ENCODE measurements at regions not wholly inside any gene's neighbourhood (a gene's known extent, or its start where the extent isn't known, plus 50 kb on each side); places are given as distances from the start of the nearest gene placed in this dataset.
A peak's percentile ranks its signal among the peaks of the same experiment; 100 is the strongest.
"Not testable (repeated sequence)": the region's sequence is repeated elsewhere in the genome, so short reads cannot be mapped to it uniquely, and the experiment has no call there.

DNA sequence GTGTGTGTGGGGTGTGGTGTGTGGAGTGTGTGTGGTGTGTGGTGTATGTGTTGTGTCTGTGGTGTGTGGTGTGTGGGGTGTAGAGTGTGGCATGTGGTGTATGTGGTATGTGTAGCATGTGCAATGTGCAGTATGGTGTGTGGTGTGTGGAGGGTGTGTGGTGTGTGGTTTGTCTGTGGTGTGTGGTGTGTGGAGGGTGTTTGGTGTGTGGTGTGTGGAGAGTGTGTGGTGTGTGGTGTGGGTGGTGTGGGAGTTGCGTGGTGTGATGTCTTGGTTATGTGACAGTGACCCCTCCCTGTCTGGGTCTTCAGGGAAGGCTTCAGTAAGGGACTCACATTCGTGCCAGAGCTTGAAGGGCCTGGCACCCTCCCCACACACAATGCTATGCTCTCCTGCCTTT lies 718.2 kb upstream of the SOX11 start:
- H3K9ac ChIP-seq (ENCODE audit: insufficient read length, low read depth): no peak overlapping the region
- H3K36me3 ChIP-seq (ENCODE audit: insufficient read depth, insufficient read length, low read length): no peaks in the 10 kb centered on the region
- H3K4me1 ChIP-seq (ENCODE audit: insufficient read depth, insufficient read length): no peaks in the 10 kb centered on the region
- no peaks in the 10 kb centered on the region for H3K27me3 ChIP-seq (ENCODE audit: insufficient read depth, insufficient read length)
- H3K9me3 ChIP-seq (ENCODE audit: insufficient read depth, low read length): no peaks in the 10 kb centered on the region
- no peak overlapping the region for H3K4me3 ChIP-seq (ENCODE audit: insufficient read length, low read depth)
- TF ChIP-seq ZNF274 (IDR thresholded peaks at IDR 0.05; ENCODE audit: low read depth, low read length): no peak
- no peak for TF ChIP-seq SUZ12 (IDR thresholded peaks at IDR 0.05; ENCODE audit: extremely low read depth, insufficient read depth, insufficient read length)
- no peak for DNase-seq (ENCODE audit: low read depth, low spot score)

DNA sequence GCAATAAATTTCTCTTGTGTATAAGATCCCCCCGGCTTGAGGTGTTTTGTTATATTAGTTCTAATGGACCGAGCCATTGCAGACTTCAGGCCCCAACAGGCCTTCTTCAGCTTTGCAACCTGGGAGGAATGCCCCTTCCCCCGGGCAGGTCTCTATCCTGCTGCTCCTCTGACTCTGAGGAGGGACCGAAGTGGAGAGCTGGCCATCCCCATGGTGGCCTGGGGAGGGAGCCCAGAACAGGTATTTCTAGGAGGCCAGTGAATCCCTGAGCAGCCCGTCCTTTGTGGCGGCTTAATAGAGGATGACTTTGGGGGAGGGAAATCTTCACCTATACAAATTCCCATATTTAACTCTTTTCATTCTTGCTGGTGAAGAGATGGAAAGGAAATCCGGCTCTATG lies 715.8 kb upstream of the SOX11 start:
- Histone ChIP-seq H3K36me3 (ENCODE audit: insufficient read depth, insufficient read length, low read length) (no peaks in the 10 kb centered on the region), H3K4me3 (ENCODE audit: insufficient read length, low read depth) (no peak overlapping the region), H3K27me3 (ENCODE audit: insufficient read depth, insufficient read length) (no peaks in the 10 kb centered on the region), H3K4me1 (ENCODE audit: insufficient read depth, insufficient read length) (no peaks in the 10 kb centered on the region), H3K9me3 (ENCODE audit: insufficient read depth, low read length) (no peaks in the 10 kb centered on the region), H3K9ac (ENCODE audit: insufficient read length, low read depth) (no peak overlapping the region)
- DNase-seq (ENCODE audit: low read depth, low spot score): no peak
- TF ChIP-seq ZNF274 (IDR thresholded peaks at IDR 0.05; ENCODE audit: low read depth, low read length): no peak
- no peak for TF ChIP-seq YY1 (IDR thresholded peaks at IDR 0.05; ENCODE audit: insufficient read depth, insufficient read length)
- no peak for TF ChIP-seq SUZ12 (IDR thresholded peaks at IDR 0.05; ENCODE audit: extremely low read depth, insufficient read depth, insufficient read length)

DNA sequence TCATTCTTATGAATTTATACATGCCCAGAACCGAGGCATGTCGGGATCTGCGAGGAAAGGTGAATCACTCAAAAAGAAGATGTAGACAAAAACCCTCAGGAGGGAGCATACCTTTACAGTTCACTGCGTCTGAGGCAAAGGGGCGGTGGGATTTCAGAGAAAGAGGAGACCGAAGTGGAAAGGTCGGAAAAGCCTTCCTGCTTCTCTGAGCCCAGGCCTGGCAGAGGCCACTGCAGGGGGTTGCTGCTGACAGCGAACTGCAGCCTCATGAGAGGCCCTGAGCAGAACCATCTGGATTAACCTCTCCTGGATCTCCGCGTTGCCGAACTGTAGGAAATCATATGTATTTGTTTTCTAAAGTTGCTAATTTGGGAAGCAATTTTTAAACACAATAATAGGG lies 713.1 kb upstream of the SOX11 start:
- H3K9ac ChIP-seq (ENCODE audit: insufficient read length, low read depth): no peak overlapping the region

DNA sequence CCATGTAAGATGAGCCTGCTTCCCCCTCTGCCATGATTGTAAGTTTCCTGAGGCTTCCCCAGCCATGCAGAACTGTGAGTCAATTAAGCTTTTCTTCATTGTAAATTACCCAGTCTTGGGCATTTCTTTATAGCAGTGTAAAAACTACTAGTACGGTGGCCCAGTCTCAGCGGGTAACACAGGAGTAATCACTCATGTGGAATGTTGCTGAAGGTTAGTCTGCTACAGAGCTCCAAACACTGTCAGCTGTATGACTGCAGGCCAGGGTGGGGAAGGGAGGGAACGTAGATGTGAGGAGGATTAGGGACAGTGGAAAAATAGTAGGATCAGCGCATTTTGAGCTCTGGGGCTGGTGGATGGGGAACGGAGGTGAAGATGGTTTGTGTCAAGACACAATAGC lies 711.2 kb upstream of the SOX11 start:
- Histone ChIP-seq H3K9me3 (ENCODE audit: insufficient read depth, low read length) (no peaks in the 10 kb centered on the region; the same call in 1 of the 2 replicates), H3K4me1 (ENCODE audit: insufficient read depth, insufficient read length) (no peaks in the 10 kb centered on the region), H3K36me3 (ENCODE audit: insufficient read depth, insufficient read length, low read length) (no peaks in the 10 kb centered on the region), H3K9ac (ENCODE audit: insufficient read length, low read depth) (no peak overlapping the region), H3K4me3 (ENCODE audit: insufficient read length, low read depth) (no peak overlapping the region), H3K27me3 (ENCODE audit: insufficient read depth, insufficient read length) (no peaks in the 10 kb centered on the region)
- DNase-seq (ENCODE audit: low read depth, low spot score): no peak
- TF ChIP-seq SUZ12 (IDR thresholded peaks at IDR 0.05; ENCODE audit: extremely low read depth, insufficient read depth, insufficient read length) (no peak), YY1 (IDR thresholded peaks at IDR 0.05; ENCODE audit: insufficient read depth, insufficient read length) (no peak), ZNF274 (IDR thresholded peaks at IDR 0.05; ENCODE audit: low read depth, low read length) (no peak)

More for the DNA sequence above, 713.1 kb upstream of the SOX11 start:
- TF ChIP-seq YY1 (IDR thresholded peaks at IDR 0.05; ENCODE audit: insufficient read depth, insufficient read length): no peak
- no peak for TF ChIP-seq ZNF274 (IDR thresholded peaks at IDR 0.05; ENCODE audit: low read depth, low read length)
- no peak for TF ChIP-seq SUZ12 (IDR thresholded peaks at IDR 0.05; ENCODE audit: extremely low read depth, insufficient read depth, insufficient read length)
- H3K36me3 ChIP-seq (ENCODE audit: insufficient read depth, insufficient read length, low read length): no peaks in the 10 kb centered on the region
- H3K27me3 ChIP-seq (ENCODE audit: insufficient read depth, insufficient read length): no peaks in the 10 kb centered on the region
- no peak for DNase-seq (ENCODE audit: low read depth, low spot score)
- no peak overlapping the region for H3K4me3 ChIP-seq (ENCODE audit: insufficient read length, low read depth)
- H3K4me1 ChIP-seq (ENCODE audit: insufficient read depth, insufficient read length): no peaks in the 10 kb centered on the region
- no peaks in the 10 kb centered on the region for H3K9me3 ChIP-seq (ENCODE audit: insufficient read depth, low read length)

DNA sequence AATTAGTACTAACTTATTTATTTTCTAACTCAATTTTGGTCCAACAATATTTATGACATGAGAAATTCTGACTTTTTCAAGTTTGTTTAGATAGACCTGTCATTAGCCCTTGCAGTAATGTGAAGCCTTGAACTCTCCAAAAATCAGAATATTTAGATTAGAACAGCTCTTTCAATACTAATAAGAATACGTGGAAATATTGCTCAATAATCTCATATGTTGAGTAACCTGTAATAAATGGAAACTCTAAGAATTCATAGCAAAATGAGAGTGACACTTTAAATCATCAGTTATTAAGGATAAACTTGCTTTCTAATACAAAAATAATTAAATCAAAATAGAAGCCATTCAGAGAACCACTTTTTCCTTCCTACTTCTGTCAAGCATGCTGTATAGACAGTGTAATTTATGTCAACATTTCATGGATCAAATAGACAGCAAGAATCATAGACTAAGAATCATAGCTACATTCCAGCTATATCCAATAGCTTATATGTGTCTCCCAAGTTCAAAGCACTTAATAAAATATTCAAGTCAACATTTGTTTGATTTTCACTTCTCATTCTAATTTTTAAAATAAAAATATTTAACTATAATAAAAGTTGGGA lies 710.3 kb upstream of the SOX11 start:
- TF ChIP-seq SUZ12 (IDR thresholded peaks at IDR 0.05; ENCODE audit: extremely low read depth, insufficient read depth, insufficient read length) (no peak), YY1 (IDR thresholded peaks at IDR 0.05; ENCODE audit: insufficient read depth, insufficient read length) (no peak)
- no peaks in the 10 kb centered on the region for H3K36me3 ChIP-seq (ENCODE audit: insufficient read depth, insufficient read length, low read length)
- H3K27me3 ChIP-seq (ENCODE audit: insufficient read depth, insufficient read length): no peaks in the 10 kb centered on the region
- H3K4me1 ChIP-seq (ENCODE audit: insufficient read depth, insufficient read length): no peaks in the 10 kb centered on the region
- no peak overlapping the region for H3K4me3 ChIP-seq (ENCODE audit: insufficient read length, low read depth)
- no peak overlapping the region for H3K9ac ChIP-seq (ENCODE audit: insufficient read length, low read depth)
- DNase-seq (ENCODE audit: low read depth, low spot score): no peak
- no peaks in the 10 kb centered on the region; the same call in 1 of the 2 replicates for H3K9me3 ChIP-seq (ENCODE audit: insufficient read depth, low read length)

DNA sequence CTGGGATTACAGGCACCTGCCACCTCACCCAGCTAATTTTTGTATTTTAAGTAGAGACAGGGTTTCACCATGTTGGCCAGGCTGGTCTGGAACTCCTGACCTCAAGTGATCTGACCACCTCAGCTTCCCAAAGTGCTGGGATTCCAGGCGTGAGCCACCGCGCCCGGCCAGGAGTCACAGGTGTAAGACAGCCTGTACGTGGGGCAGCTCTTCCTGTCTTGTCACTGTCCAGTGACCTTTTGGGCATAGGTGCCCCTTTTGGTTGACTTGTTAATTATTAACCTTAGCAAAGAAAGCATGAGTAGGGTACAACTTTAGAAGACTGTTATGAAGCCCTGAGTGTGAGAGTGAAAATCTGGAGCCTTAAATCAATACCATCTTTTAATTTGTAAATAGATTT lies 703.7 kb upstream of the SOX11 start:
- H3K27me3 ChIP-seq (ENCODE audit: insufficient read depth, insufficient read length); H3K36me3 ChIP-seq (ENCODE audit: insufficient read depth, insufficient read length, low read length); H3K9ac ChIP-seq (ENCODE audit: insufficient read length, low read depth); DNase-seq (ENCODE audit: low read depth, low spot score); H3K4me3 ChIP-seq (ENCODE audit: insufficient read length, low read depth); H3K4me1 ChIP-seq (ENCODE audit: insufficient read depth, insufficient read length); H3K9me3 ChIP-seq (ENCODE audit: insufficient read depth, low read length): not testable (repeated sequence)

DNA sequence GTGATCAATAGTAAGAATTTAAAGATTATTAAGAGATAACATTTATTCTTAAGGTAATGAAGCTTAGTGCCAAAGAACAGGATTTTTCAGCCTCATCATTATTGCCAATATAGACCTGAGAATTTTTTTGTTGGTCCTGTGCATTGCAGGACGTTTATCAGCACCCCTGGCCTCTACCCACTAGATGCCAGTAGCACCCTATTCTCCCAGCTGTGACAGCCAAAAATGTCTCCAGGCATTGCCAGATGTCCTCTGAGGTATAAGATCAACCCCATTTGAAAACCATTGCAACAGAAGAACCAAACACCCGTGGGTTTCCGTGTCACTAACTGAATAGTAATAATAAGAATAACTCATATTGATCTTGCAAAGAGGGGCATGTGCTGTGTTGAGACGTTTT lies 700.0 kb upstream of the SOX11 start:
- H3K4me1 ChIP-seq (ENCODE audit: insufficient read depth, insufficient read length): no peaks in the 10 kb centered on the region
- H3K9me3 ChIP-seq (ENCODE audit: insufficient read depth, low read length): no peaks in the 10 kb centered on the region; the same call in 1 of the 2 replicates
- no peaks in the 10 kb centered on the region for H3K36me3 ChIP-seq (ENCODE audit: insufficient read depth, insufficient read length, low read length)
- DNase-seq (ENCODE audit: low read depth, low spot score): no peak
- H3K27me3 ChIP-seq (ENCODE audit: insufficient read depth, insufficient read length): no peaks in the 10 kb centered on the region
- no peak overlapping the region for H3K4me3 ChIP-seq (ENCODE audit: insufficient read length, low read depth)
- H3K9ac ChIP-seq (ENCODE audit: insufficient read length, low read depth): no peak overlapping the region
- no peak for TF ChIP-seq YY1 (IDR thresholded peaks at IDR 0.05; ENCODE audit: insufficient read depth, insufficient read length)
- TF ChIP-seq ZNF274 (IDR thresholded peaks at IDR 0.05; ENCODE audit: low read depth, low read length): no peak
- TF ChIP-seq SUZ12 (IDR thresholded peaks at IDR 0.05; ENCODE audit: extremely low read depth, insufficient read depth, insufficient read length): no peak

DNA sequence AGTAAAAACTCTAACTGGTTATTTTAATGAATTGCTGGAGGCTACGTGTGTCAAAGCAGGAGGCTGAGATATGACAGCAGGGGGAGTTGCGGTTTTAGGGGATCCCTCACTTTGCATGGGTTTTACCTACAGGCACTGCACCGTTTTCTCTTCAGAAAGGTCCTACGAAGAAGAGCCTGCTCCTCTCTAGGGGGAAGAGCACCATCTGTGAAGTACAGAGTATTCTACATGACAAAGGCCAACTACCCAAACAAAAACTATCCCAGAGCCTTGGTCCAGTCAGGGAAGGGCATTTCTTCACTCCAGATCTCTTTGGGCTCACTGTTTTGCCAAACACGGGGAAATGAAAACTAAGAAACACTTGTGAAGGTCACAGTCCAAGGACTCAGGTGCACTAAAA lies 696.7 kb upstream of the SOX11 start:
- H3K4me1 ChIP-seq (ENCODE audit: insufficient read depth, insufficient read length): no peaks in the 10 kb centered on the region
- TF ChIP-seq ZNF274 (IDR thresholded peaks at IDR 0.05; ENCODE audit: low read depth, low read length) (no peak), YY1 (IDR thresholded peaks at IDR 0.05; ENCODE audit: insufficient read depth, insufficient read length) (no peak), SUZ12 (IDR thresholded peaks at IDR 0.05; ENCODE audit: extremely low read depth, insufficient read depth, insufficient read length) (no peak)
- DNase-seq (ENCODE audit: low read depth, low spot score): peak; percentile 46
- no peak overlapping the region for H3K9ac ChIP-seq (ENCODE audit: insufficient read length, low read depth)
- H3K36me3 ChIP-seq (ENCODE audit: insufficient read depth, insufficient read length, low read length): no peaks in the 10 kb centered on the region
- no peak overlapping the region for H3K4me3 ChIP-seq (ENCODE audit: insufficient read length, low read depth)
- H3K9me3 ChIP-seq (ENCODE audit: insufficient read depth, low read length): peaks cover 9% of the 10 kb centered on the region; the same call in 1 of the 2 replicates
- no peaks in the 10 kb centered on the region for H3K27me3 ChIP-seq (ENCODE audit: insufficient read depth, insufficient read length)
